ENCODE measurements at regions not wholly inside any gene's neighbourhood (a gene's known extent, or its start where the extent isn't known, plus 50 kb on each side); places are given as distances from the start of the nearest gene placed in this dataset.

DNA sequence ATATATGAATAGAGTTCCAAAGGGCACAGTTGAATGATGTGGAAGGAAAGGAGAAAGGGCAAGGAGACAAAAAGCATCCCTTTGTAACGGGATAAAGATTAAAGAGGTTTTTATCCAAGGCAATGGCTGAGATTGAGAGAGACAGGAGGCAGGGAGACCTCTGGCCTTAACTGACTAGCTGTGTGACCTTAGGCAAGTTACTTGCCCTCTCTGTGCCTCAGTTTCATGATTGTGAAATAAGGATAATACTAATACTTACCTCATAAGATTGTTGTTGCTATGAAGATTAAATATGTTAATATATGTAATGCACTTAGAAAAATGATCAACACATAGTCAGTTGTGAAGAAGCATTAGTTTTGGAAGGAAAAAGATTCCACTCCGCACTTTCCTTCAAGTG is 130.2 kb upstream of the EEA1 start:
- TF ChIP-seq GATA3 (IDR thresholded peaks at IDR 0.05; ENCODE audit: low read depth, low read length) (no peak), GATA2 (IDR thresholded peaks at IDR 0.05; ENCODE audit: low read depth, low read length) (no peak)

Data from SH-SY5Y (cell line).